Mucosa of gallbladder (tissue), 1 donor: ENCODE measurements at regions not wholly inside any gene's neighbourhood (a gene's known extent, or its start where the extent isn't known, plus 50 kb on each side); places are given as distances from the start of the nearest gene placed in this dataset.

Experiments
- DNase-seq: peaks from one replicate; pipeline ENCODE4 v3.0.0-alpha.2; 2020; ENCODE audit warnings: low spot score
- donor health status: DM: no; HTN: no; CAD: no.

DNA sequence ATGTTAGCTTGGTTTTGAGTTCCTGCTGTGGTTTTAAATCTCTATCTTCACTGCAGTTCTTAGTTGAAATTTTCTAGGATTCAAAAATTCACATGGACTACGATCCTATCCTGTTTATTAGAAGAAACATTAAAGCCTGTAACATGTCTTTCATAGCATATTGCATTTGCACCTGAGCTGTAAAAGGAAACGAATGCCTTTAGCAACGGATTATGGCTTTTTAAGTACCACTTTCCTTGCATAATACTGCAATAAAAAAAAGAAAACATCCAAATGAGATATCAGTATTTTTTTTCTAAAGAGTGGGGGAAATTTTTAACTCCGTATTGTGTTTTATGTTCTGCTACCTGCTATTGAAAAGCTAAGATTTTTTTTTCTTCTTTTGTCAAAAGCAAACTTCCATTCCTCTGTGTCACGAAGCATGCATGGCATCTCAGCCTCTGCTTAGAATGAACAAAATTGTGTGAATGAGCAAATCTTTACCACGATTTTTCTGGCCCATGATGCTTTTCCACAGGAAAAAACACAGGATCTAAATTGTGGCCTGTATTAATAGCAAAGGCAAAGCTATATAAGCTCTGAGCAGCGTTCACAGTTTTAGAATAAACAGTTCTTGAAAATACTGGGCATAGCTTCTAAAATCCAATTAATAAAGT is 110.0 kb upstream of the CDIN1 start:
- no peak for DNase-seq

DNA sequence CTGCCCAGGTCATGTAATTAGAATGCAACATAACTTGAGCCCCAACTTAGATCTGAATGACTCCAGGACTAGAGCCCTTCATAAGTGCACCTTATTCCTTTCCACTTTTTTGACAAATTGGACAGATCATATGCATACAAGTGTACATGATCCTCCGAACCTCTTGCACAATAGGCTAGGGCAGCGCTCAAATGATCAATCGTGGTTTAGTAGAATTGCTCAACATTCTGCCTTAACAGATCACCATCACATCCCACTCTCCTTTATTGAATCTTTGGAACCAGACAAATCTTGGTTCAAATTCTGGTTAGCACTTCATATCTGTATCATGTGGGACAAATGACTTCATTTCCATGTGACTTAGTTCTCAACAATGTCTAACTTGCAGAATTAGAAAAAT is 106.8 kb upstream of the CDIN1 start:
- no peak for DNase-seq

DNA sequence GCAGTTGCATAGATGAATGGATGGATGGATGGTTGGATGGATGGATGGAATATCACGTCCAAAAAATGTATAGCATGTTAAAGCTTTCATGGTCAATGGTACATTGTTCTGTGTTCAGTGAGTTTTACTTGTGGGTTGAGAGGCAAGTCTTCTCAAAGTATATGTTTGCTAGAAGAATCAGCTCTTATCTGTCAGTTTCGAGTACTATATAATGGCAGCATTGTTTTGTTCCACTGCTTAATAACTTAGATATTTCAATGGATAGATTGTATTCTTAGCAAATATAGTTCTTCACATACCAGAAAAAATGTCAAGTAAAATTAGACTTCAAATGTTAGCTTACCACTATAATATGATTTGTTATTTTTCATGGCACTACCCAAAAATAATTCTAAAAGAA is 100.9 kb upstream of the CDIN1 start:
- no peak for DNase-seq

DNA sequence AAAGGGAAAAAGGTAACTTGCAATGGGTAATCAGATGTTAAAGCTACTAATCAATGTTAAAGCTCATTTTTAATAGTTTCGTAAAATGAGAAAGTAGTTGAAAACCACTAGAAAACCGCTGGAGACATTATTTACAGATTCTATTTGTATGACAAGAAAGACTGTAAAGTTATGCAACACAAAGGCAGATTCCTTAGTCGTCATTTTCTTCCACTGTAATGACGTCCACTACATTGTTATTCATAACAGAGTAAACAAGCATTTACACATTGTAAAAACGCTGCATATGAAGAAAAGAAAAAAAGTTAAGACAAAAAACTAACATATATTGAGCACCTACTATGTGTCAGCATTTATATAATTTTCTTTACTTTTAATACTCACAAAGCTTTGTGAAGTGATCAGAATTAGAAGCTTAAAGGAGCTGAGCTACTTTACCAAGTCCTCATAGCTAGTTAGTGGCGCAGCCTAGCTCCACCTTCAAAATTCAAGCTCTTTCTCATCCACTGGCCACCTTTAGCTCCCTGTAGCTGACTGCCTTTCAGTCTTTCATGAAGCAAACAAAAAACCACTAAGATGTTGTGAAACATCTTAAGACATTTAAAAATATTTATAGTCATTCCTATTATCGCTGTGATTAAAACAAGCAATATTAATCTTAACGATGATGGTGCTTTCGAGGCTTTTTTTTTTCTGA is 100.1 kb upstream of the CDIN1 start:
- DNase-seq, result no peak

DNA sequence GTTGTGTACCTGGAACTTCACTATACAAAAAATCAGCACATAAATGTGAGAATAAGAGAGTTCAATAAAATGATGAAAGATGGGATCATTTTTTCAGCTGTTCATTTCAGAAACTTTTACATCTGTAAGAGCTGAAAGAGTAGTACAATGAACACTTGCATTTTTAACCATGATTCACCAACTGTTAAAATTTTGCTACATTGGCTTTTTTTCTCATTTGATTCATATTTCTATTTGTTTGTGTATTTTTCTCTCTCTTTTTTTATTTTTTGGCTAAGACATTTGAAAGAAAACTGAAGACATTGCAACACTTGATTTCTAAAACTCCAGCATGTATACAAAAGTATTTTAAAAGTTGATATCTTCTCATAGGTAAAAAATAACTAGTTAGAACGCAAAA is 98.3 kb upstream of the CDIN1 start:
- no peak for DNase-seq

DNA sequence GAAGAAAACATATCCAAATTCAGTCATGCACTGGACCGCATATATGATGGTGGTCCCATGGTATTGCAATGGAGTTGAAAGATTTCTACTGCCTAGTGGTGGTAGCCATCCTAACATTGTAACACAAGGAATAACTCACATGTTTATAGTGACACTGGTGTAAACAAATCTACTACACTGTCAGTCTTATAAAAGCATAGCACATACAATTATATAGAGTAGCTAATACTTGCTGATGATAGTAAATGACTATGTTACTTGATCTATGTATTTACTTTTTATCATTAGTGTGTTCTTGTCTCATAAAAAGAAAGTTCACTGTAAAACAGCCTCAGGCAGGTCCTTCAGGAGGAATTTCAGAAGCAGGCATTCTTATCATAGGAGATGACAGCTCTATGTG is 96.0 kb upstream of the CDIN1 start:
- DNase-seq, result no peak

DNA sequence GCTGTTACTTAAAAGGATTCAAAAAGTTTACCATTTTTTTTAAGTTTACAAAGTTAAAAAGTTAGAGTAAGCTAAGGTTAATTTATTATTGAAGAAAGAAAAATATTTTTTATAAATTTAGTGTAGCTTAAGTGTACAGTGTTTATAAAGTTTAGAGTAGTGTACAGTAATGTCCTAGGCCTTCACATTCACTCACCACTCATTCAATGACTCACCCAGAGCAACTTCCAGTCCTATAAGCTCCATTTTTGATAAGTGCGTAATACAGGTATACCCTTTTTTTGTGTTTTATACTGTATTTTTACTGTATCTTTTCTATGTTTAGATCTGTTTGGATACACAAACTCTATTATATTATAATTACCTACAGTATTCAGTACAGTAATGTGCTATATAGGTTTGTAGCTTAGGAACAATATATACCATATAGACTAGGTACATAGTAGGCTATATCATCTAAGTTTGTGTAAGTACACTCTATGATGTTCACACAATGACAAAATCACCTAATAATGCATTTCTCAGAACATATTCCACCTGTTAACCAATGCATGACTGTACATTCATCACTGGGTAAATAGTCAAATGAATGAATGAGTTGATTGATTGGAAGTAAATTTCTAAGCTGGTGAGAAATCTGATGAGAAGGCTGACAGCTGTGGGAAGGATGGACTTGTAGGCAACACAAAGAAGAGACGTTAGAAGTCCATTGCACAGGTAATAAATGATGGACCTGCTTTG is 95.2 kb upstream of the CDIN1 start:
- no peak for DNase-seq

DNA sequence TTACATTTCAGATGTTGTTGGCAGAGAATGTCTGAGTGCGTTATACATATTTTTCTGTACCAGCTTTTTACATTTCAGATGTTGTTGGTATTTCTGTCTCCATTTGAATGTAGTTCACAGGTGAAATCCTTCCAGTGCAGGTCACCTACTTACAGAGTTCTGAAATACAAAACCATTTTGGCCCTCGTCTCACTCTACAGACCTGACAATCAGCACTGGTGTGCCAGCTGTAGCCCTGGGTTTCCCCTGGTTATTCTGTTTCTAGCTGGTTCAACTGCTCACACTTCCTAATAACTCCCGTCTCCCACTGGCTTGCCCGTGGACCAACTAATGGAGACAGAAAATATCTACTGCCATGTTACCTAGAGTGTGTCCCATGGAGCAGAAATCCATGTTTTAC is 87.5 kb upstream of the CDIN1 start:
- no peak for DNase-seq

DNA sequence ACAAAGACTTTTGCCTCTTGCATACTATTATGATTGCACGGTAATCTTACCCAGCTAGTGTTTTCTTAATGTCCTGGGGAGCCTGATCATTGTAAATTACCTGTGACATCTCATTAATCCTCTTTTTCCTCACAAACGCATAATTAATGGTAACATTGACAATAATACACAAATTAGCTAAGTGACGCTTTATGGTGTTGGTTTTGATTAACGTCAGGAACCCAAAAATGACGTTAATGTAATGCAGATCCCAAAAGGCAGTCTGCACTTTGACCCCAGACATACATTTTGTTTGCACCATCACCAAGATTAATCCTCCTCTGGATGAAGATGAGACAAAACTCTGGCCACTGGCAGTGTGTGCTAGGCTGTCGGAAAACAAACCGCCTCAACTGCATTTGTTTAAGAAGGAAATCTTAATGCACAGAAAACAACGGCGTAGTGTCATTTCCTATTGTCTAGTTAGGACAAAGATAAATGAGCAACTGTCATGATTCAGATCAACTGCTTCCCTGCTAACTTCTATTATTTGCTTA is 83.9 kb upstream of the CDIN1 start:
- DNase-seq, result no peak

DNA sequence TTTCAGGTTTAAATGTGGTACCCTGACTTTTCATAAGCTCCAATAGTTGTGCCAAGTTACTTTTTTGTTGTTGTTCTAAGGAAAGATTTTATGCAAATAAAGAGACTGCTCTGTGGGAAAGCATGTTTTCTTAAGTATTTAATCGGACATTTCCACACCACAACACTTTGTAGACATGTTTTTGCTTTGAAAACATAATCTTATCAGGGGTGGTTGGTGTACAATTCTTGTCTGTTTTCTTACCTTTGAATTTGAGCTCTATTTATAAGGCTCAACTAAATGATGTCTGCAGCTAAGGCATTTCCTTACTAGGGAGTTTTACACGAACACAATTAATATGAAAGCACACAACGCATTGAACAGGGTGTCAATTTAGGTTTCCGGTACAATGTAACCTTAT is 81.5 kb upstream of the CDIN1 start:
- DNase-seq, result no peak

DNA sequence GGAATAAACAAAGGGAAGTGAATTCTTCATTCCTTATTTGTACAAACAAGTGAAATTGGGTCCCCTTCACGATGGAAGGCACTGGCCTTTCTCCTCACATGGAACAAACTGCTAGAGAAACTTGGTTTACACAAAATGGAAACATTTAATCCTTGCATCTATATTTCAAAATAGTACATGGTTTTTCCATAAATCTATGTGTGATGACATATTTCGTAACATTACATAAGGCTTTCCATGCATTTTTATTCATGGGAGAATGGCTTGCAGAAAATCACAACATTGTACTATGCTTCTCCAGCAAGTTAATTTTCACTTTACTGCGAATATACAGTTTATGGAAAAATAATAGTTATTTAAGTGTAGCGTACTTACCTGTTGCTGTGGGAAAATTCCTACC is 81.0 kb upstream of the CDIN1 start:
- DNase-seq, result no peak

DNA sequence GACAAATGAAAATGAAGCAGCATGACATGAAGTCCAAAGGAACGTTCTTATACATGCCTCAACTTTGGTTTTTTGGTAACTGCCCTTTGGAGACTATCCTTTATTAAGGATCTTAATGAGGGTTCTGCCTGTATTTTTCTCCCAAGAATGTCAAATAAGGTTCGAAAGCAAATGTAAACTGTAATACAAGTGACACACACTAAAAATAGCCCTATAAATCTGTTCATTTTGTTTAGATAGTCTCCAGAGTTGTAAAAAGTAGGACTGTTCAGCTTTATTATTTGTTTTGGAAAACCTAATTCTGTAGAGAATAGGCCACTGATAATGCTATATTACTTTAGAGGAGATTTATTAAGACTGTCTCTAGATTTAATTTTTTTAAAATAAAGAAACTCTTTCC is 80.5 kb upstream of the CDIN1 start:
- no peak for DNase-seq

DNA sequence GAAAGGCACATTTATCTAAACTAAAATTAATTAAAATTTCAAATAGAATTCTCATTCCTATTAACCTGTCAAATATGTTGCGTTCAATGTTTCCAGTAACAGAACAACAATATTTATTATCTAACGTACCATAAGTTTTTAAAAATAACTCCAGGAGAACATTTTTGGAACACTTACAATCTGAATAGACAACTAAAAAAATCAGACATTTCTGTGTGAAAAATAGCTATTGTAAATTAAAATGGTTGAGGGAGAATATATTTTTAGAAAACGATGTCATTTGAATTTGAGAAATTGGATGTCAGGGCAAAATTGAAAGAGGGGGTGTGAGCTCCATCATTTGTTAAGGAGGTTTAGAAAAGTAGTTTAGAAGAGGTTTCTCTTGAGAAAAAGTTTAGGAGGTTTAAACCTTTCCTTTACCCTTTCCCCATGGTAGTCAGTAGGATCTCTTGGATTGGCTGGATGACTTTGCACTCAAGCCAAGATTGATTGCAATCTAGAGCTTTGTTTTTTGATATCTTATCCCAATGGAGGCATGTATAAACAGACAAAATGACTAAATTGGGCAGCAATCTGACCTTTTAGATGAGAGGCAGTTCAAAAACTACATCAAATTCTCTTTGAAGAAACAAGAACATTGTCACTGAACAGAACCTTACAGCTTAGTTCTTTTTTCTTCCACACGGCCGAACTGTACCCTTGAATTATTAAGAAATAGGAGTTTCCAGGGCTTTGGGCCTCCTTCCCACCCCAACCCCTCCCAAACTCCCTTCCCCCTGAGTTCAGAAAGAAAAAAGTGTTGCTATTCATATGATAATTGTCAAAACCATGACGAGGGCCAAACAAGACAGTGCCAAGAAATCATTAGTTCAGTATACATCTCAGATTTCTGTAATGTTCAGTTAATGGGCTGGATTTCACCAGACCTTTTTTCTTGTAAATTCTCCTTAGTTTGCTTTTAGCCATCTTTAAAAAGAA is 79.7 kb upstream of the CDIN1 start:
- DNase-seq, result no peak

DNA sequence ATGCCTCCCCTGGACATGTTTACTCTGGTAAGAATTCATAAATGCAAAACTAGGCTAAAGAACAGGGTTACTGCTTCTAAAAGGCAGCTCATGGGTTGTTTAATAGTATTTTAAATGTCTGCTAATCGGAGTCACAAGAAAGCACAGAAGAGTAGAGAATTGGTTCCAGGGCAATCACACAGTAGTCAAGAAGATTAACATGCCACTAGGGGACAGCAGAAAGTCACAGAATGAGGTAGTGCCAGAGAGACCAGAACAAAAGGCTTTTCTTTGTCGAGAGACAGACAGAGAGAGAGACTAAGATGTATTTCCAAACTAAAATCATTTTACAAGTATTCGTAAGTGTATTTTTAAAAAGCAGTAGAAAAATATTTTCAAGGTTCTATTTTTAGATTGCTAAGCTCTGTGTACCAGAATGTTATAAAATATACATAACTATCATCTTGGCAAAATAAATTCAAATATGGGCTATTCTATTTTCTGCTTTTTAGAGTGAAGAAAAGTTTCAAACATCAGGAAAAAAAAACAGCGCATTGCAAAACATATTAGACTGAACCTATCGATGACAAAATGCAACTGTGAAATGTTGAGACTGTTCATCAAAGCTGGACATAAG is 78.3 kb upstream of the CDIN1 start:
- DNase-seq, result peak; percentile 44

DNA sequence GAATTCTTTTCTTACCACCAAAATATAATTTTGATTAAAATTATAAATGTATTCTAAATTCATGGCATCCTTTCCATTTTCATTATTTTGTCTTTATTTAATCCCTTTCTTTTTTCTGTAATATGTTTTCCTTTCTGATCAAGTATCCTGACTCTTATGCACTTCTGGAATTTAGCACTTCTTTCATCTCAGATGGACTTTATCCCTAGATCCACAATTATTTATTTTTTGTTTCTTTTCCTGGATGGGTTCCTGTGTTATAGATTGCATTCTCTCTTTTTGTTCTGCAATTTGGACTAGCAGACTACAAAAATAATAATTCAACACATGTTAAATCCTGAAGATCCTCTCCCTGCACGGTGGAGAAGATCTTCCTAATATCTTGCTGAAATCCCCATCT is 76.9 kb upstream of the CDIN1 start:
- no peak for DNase-seq

DNA sequence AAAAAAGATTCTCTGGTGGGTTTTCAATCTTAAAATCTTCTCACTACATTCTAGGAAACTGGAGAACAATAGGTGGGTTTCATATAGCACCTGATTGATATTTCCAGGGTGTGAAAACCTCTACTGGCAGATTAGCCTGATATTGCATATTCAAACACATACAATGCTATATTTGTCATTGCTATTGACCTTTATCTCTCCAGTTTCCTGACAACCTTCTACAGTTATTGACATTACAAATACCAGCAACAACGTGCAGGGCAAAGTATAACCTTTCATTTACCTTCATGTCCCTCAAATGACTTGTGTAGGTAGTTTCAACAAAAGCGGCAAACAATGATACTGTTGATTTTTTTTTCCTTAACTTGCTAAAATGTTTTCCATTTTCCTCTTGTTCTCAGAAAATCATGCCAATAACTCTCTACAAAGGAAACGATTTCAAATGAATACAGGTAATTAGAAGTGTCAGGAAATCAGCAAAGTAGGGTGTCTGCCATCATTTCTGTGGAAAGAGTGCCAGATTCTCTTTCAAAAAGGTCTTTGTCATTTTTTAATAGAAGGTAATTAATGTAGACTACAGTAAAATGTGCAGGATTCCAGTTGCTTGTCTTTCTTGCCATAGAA is 72.6 kb upstream of the CDIN1 start:
- DNase-seq, result peak; percentile 12

DNA sequence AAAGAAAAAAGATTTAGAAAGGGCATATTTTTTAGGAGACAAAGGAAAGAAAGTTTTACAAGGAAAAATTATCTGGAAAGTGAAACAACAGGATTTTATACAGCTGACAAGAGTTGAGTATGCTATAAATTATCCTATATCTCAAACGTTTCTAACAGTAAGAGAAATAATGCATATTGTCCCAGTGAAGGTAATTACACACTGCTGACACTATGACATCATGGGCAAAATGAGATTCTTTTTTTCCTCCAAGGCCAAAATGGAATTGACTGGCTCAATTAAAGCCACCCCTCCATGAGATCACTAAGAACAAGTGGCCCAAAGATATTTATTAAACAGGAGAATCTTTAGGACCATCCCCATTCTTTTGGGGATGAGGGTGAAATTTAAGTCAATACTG is 72.0 kb upstream of the CDIN1 start:
- DNase-seq, result no peak

DNA sequence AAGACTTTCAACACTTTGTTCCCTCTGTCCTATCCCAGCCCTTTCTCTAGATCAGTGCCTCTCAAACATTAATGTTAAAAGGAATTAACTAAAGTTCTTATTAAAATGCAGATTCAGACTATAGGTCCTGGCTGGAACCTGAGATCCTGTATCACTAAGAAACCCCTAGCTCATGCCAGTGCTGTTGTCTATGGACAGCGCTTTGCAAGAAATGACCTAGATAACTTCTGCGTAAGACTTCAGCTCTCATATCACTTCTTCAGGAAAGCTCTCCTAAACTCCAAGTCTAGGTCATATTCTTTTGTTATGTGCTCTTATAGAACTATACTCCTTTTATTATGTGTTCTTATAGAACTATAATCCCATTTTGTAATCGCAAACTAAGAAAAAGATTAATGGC is 67.8 kb upstream of the CDIN1 start:
- no peak for DNase-seq

DNA sequence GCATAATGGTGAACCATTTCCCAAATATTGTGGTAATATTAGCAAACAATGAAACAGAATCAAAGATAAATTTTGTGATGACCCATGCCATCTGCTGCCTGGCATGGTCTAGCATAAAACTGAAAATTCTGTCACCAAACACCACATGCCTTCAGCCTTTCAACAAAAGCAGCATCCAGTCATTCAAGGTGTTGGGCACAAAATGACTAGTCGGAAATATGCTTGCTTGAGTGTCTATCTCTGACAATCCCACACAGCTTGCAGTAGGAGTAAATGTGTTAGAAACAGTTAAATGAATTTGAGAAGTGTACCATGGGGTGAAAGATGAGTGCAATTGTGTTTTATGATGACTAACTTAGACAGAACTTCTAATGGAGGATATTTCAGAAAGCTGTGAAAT is 61.7 kb upstream of the CDIN1 start:
- no peak for DNase-seq

DNA sequence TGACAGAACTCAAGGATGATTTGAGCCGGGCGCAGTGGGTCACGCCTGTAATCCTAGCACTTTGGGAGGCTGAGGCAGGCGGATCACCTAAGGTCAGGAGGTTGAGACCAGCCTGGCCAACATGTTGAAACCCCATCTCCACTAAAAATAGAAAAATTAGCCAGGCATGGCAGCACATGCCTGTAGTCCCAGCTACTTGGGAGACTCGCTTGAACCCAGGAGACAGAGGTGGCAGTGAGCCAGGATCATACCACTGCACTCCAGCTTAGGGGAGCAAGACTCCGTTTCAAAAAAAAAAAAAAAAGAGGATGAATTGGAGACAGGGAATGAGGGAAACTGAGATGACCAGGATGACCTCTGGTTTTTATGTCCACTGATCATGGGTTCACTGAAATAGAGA is 60.4 kb upstream of the CDIN1 start:
- DNase-seq, result no peak

DNA sequence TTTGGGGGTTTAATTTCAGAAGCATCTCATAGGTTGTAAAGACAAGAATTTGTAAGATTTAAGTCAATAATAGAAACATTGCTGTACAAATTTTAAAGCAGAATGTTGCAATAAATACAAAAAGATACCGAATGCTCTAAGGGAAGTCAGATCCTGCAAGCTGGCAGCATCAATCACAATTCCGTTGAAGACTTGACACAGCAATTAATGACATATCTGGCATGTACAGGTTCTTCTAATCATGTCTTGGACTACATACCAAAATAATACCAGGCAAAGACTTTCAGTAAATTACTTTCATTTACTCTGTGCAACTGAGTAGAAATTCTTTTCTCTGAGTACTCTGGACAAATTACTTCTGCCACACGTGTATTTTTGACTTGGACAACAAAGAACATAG is 54.0 kb upstream of the CDIN1 start:
- DNase-seq, result no peak
